H1 (cell line): ENCODE measurements at regions not wholly inside any gene's neighbourhood (a gene's known extent, or its start where the extent isn't known, plus 50 kb on each side); places are given as distances from the start of the nearest gene placed in this dataset.

Experiments used
- RAD21 ChIP-seq, 2 experiments: IDR thresholded peaks in 1 of 2; conservative IDR thresholded peaks in 1 of 2; 2 replicates each; pipeline ENCODE4 v1.6.1; 2011; ENCODE audit warnings: low read depth in 2 of 2, low read length in 2 of 2, improper control_type of control experiment in 1 of 2, inconsistent platforms in 1 of 2, mild to moderate bottlenecking in 1 of 2, moderate library complexity in 1 of 2
- SIN3A ChIP-seq, 2 experiments: IDR thresholded peaks in 1 of 2; conservative IDR thresholded peaks in 1 of 2; 2 replicates each; pipeline ENCODE4 v1.6.1; 2011 to 2012; ENCODE audit warnings: low read length in 2 of 2, improper control_type of control experiment in 1 of 2, low read depth in 1 of 2, mild to moderate bottlenecking in 1 of 2
- SUZ12 ChIP-seq: fragments of 200-600 bp; sonication (generic); IDR thresholded peaks from 2 replicates; pipeline ENCODE4 v1.6.1; 2012; ENCODE audit warnings: mild to moderate bottlenecking, inconsistent platforms, low read length, moderate library complexity, mixed read lengths
- TF ChIP-seq, protein P1 (sequence below): fragments of 300-600 bp; sonication (generic); IDR thresholded peaks from 2 replicates; pipeline ENCODE4 v1.7.1; 2012; ENCODE audit warnings: low read length, moderate library complexity, mild to moderate bottlenecking, inconsistent platforms; ENCODE audit not compliant: insufficient replicate concordance

DNA sequence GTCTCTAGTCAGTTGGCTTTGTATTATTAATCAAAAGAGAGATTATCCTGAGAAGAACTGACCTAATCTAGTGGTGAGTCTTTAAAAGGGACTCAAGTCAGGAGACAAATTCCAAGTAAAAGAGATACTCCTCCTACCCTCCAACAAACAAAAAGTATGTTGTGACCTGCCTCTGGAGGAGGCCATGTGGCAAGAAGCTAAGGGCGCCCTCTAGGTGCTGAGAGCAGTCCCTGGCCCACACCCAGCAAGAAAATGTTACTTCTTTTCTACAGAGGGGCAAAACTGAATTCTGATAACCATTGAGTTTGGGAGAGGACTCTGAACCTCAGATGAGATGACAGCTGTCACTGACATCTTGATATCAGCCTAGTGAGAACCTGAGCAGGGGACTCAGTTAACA lies 953.6 kb upstream of the AGA start (continued):
- TF ChIP-seq, protein P1, sequence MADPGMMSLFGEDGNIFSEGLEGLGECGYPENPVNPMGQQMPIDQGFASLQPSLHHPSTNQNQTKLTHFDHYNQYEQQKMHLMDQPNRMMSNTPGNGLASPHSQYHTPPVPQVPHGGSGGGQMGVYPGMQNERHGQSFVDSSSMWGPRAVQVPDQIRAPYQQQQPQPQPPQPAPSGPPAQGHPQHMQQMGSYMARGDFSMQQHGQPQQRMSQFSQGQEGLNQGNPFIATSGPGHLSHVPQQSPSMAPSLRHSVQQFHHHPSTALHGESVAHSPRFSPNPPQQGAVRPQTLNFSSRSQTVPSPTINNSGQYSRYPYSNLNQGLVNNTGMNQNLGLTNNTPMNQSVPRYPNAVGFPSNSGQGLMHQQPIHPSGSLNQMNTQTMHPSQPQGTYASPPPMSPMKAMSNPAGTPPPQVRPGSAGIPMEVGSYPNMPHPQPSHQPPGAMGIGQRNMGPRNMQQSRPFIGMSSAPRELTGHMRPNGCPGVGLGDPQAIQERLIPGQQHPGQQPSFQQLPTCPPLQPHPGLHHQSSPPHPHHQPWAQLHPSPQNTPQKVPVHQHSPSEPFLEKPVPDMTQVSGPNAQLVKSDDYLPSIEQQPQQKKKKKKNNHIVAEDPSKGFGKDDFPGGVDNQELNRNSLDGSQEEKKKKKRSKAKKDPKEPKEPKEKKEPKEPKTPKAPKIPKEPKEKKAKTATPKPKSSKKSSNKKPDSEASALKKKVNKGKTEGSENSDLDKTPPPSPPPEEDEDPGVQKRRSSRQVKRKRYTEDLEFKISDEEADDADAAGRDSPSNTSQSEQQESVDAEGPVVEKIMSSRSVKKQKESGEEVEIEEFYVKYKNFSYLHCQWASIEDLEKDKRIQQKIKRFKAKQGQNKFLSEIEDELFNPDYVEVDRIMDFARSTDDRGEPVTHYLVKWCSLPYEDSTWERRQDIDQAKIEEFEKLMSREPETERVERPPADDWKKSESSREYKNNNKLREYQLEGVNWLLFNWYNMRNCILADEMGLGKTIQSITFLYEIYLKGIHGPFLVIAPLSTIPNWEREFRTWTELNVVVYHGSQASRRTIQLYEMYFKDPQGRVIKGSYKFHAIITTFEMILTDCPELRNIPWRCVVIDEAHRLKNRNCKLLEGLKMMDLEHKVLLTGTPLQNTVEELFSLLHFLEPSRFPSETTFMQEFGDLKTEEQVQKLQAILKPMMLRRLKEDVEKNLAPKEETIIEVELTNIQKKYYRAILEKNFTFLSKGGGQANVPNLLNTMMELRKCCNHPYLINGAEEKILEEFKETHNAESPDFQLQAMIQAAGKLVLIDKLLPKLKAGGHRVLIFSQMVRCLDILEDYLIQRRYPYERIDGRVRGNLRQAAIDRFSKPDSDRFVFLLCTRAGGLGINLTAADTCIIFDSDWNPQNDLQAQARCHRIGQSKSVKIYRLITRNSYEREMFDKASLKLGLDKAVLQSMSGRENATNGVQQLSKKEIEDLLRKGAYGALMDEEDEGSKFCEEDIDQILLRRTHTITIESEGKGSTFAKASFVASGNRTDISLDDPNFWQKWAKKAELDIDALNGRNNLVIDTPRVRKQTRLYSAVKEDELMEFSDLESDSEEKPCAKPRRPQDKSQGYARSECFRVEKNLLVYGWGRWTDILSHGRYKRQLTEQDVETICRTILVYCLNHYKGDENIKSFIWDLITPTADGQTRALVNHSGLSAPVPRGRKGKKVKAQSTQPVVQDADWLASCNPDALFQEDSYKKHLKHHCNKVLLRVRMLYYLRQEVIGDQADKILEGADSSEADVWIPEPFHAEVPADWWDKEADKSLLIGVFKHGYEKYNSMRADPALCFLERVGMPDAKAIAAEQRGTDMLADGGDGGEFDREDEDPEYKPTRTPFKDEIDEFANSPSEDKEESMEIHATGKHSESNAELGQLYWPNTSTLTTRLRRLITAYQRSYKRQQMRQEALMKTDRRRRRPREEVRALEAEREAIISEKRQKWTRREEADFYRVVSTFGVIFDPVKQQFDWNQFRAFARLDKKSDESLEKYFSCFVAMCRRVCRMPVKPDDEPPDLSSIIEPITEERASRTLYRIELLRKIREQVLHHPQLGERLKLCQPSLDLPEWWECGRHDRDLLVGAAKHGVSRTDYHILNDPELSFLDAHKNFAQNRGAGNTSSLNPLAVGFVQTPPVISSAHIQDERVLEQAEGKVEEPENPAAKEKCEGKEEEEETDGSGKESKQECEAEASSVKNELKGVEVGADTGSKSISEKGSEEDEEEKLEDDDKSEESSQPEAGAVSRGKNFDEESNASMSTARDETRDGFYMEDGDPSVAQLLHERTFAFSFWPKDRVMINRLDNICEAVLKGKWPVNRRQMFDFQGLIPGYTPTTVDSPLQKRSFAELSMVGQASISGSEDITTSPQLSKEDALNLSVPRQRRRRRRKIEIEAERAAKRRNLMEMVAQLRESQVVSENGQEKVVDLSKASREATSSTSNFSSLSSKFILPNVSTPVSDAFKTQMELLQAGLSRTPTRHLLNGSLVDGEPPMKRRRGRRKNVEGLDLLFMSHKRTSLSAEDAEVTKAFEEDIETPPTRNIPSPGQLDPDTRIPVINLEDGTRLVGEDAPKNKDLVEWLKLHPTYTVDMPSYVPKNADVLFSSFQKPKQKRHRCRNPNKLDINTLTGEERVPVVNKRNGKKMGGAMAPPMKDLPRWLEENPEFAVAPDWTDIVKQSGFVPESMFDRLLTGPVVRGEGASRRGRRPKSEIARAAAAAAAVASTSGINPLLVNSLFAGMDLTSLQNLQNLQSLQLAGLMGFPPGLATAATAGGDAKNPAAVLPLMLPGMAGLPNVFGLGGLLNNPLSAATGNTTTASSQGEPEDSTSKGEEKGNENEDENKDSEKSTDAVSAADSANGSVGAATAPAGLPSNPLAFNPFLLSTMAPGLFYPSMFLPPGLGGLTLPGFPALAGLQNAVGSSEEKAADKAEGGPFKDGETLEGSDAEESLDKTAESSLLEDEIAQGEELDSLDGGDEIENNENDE: no peak
- peak; percentile 48 to 54 for TF ChIP-seq RAD21 (IDR thresholded peaks at IDR 0.05 in 1 of 2, conservative IDR thresholded peaks at IDR 0.05 in 1 of 2; ENCODE audit: low read depth in 2 of 2, low read length in 2 of 2)
- TF ChIP-seq SIN3A (conservative IDR thresholded peaks at IDR 0.05 in 1 of 2, IDR thresholded peaks at IDR 0.05 in 1 of 2; ENCODE audit: low read depth in 1 of 2, low read length in 2 of 2): no peak
- TF ChIP-seq SUZ12: no peak
